Fibroblast of villous mesenchyme (primary cell): ENCODE measurements at regions not wholly inside any gene's neighbourhood (a gene's known extent, or its start where the extent isn't known, plus 50 kb on each side); places are given as distances from the start of the nearest gene placed in this dataset.

Source experiments
- DNase-seq: peaks from one replicate; pipeline ENCODE4 v3.0.0-alpha.2; 2010; ENCODE audit warnings: low read depth
- H3K4me3 ChIP-seq: 2 replicates; pipeline ENCODE4 v1.5.1; 2011; ENCODE audit warnings: low read depth, mild to moderate bottlenecking, low read length
- CTCF ChIP-seq: IDR thresholded peaks from 2 replicates; pipeline ENCODE4 v1.5.1; 2012; ENCODE audit warnings: low read depth, mild to moderate bottlenecking, low read length; ENCODE audit not compliant: insufficient read depth

GRCh38 chr22:46026899-46027210 lies 49.9 kb upstream of the WNT7B start:
- DNase-seq = no peak
- no peak for TF ChIP-seq CTCF
- H3K4me3 ChIP-seq = peak overlapping the region; percentile 33

DNA sequence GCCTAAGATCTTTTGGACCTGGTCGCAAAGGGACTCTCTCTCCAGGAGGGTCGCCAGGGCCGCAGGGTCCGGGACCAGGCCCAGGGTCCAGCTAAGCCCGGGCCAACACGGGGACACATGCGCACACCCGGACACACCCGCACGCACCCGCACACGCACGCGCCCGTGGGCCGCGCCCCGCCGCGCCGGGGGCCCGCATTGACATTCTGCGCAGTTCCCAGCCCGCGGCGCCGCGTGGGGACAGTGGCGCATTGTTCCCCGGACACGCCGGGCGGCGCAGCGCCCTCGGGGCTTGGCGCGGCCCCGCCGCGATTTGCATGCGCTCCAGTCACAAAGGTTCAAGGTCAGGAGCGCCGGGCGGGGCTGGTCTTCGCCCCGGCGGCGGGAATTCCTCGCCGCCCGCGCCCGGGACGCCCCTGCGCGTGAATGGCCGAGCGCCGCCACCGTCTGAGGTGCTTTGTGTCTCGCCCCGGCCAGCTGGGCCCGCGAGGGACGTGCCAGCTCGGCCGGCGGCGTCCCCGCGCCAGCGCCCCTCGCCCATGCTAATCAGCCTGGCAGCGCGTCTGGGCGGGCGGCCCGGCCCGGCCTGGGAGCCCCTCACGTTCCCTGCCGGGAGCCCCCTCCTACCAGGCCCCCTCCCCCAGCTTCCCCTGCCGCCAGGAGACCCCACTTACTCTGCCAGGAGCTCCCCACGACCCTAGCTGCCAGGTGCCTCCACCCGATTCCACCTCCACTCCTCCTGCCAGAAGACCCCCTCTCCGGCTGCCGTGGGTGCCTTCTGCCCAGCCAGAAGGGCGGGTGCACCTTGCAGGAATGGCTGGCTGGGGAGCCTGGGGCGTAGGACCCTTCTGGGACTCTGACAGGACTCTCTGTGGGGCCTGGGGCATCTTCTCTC lies 50.5 kb upstream of the WNT7B start:
- DNase-seq = peak; percentile 27
- peak overlapping the region; percentile 33 for H3K4me3 ChIP-seq
- TF ChIP-seq CTCF = peak; percentile 5

GRCh38 chr22:46028106-46028991 lies 51.4 kb upstream of the WNT7B start:
- no peak for TF ChIP-seq CTCF
- DNase-seq = no peak

DNA sequence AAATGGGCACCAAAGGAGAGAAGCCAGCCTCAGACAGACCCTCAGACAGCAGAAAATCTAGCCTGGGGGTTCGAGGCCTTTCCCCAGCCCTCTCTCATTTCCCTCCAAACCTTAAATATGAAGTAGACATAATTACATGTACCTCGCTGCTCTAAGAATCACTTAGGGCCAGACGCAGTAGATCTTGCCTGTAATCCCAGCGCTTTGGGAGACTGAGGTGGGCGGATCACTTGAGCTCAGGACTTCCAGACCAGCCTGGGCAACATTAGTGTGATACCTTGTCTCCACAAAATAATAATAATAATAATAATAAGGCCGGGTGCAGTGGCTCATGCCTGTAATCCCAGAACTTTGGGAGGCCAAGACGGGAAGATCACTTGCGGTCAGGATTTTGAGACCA lies 52.1 kb upstream of the WNT7B start:
- no peak for TF ChIP-seq CTCF
- no peak overlapping the region for H3K4me3 ChIP-seq
- no peak for DNase-seq

More at GRCh38 chr22:46028106-46028991, 51.4 kb upstream of the WNT7B start:
- H3K4me3 ChIP-seq = no peak overlapping the region

GRCh38 chr22:46029574-46030200 lies 52.7 kb upstream of the WNT7B start:
- no peak for DNase-seq
- no peak overlapping the region for H3K4me3 ChIP-seq
- TF ChIP-seq CTCF = no peak

DNA sequence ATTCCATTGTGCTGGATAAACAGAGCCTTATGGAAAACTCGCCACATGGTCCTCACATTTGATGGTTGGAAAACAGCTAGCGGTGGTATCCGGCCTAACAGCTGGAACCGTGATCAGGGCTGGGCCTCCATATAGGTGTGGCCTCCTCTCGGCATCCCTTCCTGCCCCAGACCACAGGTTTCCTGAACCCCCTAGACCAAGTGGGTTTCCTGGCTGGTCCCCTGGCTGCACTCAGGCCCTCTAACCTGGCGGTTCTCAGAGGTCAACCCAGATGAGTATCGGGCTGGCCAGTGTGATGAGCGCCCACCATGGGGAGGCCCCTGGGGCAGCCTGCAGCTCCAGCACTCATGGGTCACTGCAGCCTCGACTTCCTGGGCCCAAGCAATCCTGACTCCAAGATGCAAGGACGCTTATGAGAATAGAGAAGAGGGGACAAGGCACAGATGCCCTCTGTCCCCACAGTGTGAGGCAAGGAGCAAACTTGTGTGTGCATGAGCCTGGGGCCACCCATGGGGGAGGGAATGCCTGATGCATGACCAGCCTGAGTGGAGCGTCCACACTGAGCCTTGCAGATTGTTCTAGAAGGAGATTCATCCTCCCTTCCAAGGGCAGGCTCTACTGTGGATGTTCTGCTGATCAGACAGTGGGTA lies 53.4 kb upstream of the WNT7B start:
- no peak for TF ChIP-seq CTCF
- H3K4me3 ChIP-seq = no peak overlapping the region
- DNase-seq = no peak
